ENCODE measurements at regions not wholly inside any gene's neighbourhood (a gene's known extent, or its start where the extent isn't known, plus 50 kb on each side); places are given as distances from the start of the nearest gene placed in this dataset.

GRCh38 chr3:13245615-13245978, 172.4 kb upstream of the IQSEC1 start:
- TF ChIP-seq CTCF (conservative IDR thresholded peaks at IDR 0.05; ENCODE audit: low read depth in 2 of 2) (no peak), POLR2AphosphoS5 (IDR thresholded peaks at IDR 0.05; ENCODE audit: low read depth) (no peak), EZH2 (IDR thresholded peaks at IDR 0.05; ENCODE audit: low read depth, unreplicated experiment) (no peak)
